HG02870 (cell line): ENCODE measurements at regions not wholly inside any gene's neighbourhood (a gene's known extent, or its start where the extent isn't known, plus 50 kb on each side); places are given as distances from the start of the nearest gene placed in this dataset.

Experiments
- ATAC-seq: cut with Tn5 transposase; IDR thresholded peaks from one replicate; pipeline ENCODE4 v1.9.1; 2021; ENCODE audit warnings: mild to moderate bottlenecking, moderate library complexity; ENCODE audit not compliant: unreplicated experiment

- ATAC-seq: no peak
Observed at GRCh38 chr3:64825404-64826120, 137.8 kb upstream of the ADAMTS9 start.

DNA sequence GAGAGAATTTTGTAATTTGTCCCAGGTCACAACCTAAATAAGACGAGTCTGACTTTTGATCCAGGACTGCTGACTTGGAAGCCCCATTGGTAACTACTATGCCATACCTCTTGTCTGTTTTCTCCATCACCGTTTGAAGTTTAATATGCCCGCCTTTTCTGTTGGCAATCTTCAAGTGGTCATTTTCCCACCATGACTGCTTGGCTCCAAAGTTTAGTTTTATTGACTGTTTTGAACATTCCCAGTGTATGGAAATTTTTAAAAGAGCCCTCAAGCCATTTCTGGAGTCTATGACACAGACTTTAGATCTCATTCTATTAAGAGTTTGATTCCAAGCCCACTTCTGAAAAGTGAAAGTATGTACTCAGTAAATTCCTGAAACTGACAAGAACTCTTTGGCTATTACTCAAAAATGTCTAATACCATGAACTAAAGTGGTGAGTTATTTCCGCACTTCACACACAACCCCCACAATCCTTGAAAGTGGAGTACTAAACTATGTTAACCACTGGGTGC, 136.7 kb upstream of the ADAMTS9 start:
- no peak for ATAC-seq

- no peak for ATAC-seq
Observed at GRCh38 chr3:64818196-64818595, 130.4 kb upstream of the ADAMTS9 start.

DNA sequence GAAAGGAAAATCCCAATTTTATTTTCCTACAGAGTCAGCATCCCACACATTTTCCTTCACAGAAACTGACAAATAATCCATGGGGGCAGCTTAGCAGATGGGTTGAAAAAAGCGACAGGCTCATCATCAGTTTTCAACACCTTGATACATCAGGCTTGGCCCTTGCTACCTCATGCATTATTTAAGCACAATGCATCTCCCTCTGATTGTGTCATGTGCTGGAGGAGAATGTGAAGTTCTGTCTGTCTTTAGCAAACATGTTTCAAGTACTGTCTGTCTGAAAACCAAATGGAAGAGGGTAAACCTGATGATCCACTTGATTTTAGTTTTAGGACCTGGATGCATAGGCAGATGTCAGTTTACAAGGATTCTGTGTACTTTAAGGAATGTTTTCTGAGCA, 128.6 kb upstream of the ADAMTS9 start:
- no peak for ATAC-seq

GRCh38 chr3:64815789-64816188, 128.0 kb upstream of the ADAMTS9 start:
- no peak for ATAC-seq

DNA sequence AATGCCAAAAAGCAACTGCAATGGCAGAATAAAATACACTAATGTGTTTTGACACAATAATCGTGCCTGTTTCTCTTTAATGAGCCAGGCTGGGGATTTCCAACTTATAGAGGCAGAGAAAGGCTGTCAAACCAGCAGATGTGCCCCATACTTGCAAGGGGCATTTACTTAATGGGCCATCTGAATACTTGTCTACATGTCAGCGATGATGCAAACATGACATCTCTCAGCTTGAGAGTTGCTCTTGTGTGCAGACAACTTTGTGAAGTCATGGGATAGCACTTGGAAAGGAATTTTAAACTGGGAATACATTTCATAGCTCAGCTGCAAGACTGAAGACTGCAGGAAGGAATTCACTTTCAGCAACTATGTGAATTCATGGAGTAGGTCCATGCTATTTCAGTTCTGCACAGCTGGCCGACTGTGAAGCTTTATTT, 127.4 kb upstream of the ADAMTS9 start:
- ATAC-seq: no peak

- ATAC-seq: no peak
Observed at GRCh38 chr3:64814351-64814750, 126.6 kb upstream of the ADAMTS9 start.

GRCh38 chr3:64813326-64813725, 125.5 kb upstream of the ADAMTS9 start:
- no peak for ATAC-seq

DNA sequence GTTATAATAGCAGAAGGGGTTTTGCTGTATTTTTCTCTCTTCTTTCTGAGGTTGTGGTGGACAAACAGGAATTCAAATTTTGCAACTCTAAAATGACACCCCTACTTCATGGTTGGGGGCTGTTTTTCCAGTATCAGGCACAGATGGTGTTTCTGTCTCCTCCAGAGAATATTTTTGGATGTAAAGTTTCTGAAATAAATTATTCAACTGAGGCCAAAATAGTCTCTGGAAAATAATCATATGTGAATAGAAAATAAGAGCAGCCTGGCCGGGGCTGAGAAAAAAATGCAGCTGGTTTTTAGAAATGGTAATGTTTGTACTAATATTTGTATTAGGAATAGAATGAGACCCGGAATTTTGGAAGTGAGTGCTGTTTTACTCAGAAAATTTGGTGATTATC, 121.3 kb upstream of the ADAMTS9 start:
- no peak for ATAC-seq

- no peak for ATAC-seq
Observed at GRCh38 chr3:64808061-64808460, 120.3 kb upstream of the ADAMTS9 start.

- no peak for ATAC-seq
Observed at GRCh38 chr3:64806668-64807605, 119.1 kb upstream of the ADAMTS9 start.

DNA sequence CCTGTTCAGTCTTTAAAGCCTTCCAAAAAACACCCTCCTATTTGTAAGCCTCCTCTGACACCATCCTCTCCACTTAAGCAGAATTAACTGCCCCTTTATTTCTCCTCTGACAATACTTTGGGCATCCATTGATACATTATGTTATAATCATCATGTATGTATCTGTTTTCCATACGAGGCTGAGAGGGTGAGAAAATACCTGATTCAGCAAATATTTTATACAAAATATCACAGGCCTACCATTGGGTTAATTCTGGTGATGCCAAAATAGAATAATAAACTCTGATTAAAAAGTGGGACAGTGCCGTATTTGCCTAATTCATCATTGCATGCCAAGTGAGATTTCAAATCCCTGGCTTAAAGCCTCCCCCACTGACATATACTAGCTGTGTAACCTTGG, 118.2 kb upstream of the ADAMTS9 start:
- no peak for ATAC-seq

DNA sequence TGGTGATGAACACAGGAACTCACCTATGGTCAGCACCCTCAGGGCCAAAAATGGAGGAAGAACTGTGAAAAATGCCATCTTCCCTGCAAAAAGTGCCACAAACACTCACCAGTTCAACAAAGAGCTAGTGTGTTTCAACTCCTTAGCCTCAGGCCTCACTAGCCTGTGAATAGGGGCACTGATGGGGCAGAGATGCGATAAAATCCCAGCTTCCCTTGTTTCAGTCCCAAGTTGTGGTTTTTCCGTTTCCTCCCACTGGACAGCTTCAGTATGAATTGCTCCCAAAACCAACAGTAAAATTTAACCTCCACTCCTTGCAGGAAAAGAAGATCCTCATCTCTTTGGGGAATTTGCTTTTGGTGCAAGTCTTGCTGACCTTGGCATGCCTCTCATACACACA, 117.4 kb upstream of the ADAMTS9 start:
- no peak for ATAC-seq

GRCh38 chr3:64803469-64803868, 115.7 kb upstream of the ADAMTS9 start:
- ATAC-seq: no peak

DNA sequence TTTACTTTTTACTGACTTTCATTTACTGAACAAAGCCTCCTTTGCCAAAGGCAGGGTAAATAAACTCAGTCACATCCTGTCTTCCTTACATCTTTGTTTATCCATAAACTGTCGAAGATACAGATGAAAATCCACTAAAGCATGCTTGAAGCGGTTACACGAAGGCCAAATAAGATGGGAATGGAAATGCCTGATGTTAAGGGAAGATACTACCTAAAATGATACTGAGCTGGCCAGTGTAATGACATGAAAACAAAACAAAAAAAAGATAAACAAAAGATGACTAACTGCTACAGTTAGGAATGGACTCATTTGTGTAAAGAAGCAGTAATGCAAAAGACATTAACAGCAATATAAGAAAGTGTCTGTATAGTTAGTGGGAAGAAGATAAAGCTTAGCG, 114.7 kb upstream of the ADAMTS9 start:
- no peak for ATAC-seq

- no peak for ATAC-seq
Observed at GRCh38 chr3:64801856-64802255, 114.1 kb upstream of the ADAMTS9 start.

DNA sequence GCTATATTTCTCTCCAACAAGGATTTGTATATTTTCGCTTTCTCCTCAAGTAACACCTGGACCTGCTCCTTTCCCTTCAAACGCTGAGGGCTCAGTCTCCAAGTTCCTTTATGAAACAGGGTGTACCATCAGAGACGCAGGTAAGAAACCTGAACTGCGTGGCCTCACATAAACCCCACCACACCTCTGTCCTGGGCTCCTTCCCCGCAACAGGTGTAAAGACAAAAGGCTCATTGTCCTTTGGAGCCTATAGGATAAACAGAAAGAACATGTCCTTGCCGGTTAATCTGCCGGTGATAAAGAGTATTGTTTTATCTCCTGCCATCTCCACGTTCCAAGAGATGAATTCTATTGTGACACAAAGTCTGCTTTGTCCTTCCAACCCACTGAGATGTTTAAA, 111.8 kb upstream of the ADAMTS9 start:
- no peak for ATAC-seq

DNA sequence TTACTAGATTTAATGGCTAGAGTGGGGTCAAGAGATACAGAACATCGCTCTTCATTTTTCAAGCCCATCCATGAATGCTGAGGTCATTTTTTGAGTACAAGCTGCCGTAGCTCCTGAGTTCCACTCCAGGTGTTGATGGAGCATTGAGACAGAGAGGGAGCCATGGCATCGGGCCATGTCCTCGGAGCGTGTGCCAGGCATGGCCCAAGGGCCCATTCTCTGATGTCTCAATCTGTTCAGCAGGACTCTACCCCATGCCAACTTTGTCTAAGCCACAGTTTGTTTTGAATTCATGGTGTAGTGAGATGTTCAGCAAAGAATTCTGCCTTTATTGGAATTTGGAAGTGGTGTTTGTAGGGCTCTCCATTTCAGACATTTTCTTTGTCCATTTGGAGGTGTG, 110.5 kb upstream of the ADAMTS9 start:
- no peak for ATAC-seq

GRCh38 chr3:64796607-64797399, 109.0 kb upstream of the ADAMTS9 start:
- no peak for ATAC-seq

DNA sequence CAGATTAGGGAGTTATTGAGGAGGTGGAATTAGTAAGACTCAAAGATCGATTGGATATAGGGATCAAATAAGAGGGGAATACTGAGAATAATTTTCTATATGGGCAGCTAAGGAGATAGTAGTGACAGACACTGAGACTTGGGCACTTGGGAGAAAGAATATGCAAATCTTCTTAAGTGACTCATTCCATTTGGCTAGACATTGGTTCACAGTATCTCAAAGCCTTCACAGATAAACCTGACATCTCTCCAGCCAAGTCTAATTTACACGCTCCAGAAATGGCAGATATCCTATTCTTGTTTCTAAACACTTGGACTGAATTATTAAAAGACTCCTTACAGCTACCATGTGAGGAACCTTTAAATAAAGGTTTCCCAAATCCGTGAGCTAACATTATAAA, 104.6 kb upstream of the ADAMTS9 start:
- no peak for ATAC-seq

DNA sequence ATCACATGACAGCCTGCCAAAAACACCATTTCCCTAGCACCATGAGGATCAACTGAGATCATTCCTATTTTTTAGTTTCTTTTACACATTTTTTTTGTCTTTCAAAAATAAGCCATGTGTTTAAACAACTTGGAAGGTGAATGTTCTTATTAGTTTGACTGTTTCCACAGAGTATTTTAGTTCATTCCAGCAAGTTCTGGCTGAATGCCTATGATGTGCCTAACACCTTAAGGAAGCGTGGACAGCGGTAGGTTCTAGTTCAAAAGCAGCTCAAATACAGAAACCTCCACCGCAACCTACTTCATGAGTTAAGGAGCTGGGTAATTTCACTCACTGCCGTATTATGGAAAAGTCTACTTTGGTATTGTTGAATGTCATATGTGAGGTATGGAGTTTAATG, 101.3 kb upstream of the ADAMTS9 start:
- ATAC-seq: no peak
